Upper lobe of left lung (tissue), 4 donors: ENCODE measurements at regions not wholly inside any gene's neighbourhood (a gene's known extent, or its start where the extent isn't known, plus 50 kb on each side); places are given as distances from the start of the nearest gene placed in this dataset.

Source experiments
- POLR2A ChIP-seq, 4 donors: fragments of 450-650 bp; IDR thresholded peaks; one replicate each; pipeline ENCODE4 v1.5.1; 2016 to 2017; ENCODE audit warnings: antibody characterized with exemption in 4 of 4, mild to moderate bottlenecking in 2 of 4
- TF ChIP-seq, protein P1 (sequence below), 6 experiments: fragments of 450-650 bp in 4 of 6; fragments of 200-600 bp in 2 of 6; sonication (generic) in 2 of 6; IDR thresholded peaks; one replicate each; pipeline ENCODE4 v1.5.1; 2016 to 2019; ENCODE audit warnings: antibody characterized with exemption in 6 of 6

- TF ChIP-seq, protein P1, sequence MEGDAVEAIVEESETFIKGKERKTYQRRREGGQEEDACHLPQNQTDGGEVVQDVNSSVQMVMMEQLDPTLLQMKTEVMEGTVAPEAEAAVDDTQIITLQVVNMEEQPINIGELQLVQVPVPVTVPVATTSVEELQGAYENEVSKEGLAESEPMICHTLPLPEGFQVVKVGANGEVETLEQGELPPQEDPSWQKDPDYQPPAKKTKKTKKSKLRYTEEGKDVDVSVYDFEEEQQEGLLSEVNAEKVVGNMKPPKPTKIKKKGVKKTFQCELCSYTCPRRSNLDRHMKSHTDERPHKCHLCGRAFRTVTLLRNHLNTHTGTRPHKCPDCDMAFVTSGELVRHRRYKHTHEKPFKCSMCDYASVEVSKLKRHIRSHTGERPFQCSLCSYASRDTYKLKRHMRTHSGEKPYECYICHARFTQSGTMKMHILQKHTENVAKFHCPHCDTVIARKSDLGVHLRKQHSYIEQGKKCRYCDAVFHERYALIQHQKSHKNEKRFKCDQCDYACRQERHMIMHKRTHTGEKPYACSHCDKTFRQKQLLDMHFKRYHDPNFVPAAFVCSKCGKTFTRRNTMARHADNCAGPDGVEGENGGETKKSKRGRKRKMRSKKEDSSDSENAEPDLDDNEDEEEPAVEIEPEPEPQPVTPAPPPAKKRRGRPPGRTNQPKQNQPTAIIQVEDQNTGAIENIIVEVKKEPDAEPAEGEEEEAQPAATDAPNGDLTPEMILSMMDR (IDR thresholded peaks at IDR 0.05), result no peak
- TF ChIP-seq POLR2A (IDR thresholded peaks at IDR 0.05), result no peak
Measured at GRCh38 chr4:163693776-163694175, 199.3 kb downstream of the TMA16 start.
